GM21619 (cell line): ENCODE measurements at regions not wholly inside any gene's neighbourhood (a gene's known extent, or its start where the extent isn't known, plus 50 kb on each side); places are given as distances from the start of the nearest gene placed in this dataset.
A peak's percentile ranks its signal among the peaks of the same experiment; 100 is the strongest.

Source experiments
- ATAC-seq: cut with Tn5 transposase; IDR thresholded peaks from one replicate; pipeline ENCODE4 v1.9.1; 2021; ENCODE audit not compliant: unreplicated experiment

DNA sequence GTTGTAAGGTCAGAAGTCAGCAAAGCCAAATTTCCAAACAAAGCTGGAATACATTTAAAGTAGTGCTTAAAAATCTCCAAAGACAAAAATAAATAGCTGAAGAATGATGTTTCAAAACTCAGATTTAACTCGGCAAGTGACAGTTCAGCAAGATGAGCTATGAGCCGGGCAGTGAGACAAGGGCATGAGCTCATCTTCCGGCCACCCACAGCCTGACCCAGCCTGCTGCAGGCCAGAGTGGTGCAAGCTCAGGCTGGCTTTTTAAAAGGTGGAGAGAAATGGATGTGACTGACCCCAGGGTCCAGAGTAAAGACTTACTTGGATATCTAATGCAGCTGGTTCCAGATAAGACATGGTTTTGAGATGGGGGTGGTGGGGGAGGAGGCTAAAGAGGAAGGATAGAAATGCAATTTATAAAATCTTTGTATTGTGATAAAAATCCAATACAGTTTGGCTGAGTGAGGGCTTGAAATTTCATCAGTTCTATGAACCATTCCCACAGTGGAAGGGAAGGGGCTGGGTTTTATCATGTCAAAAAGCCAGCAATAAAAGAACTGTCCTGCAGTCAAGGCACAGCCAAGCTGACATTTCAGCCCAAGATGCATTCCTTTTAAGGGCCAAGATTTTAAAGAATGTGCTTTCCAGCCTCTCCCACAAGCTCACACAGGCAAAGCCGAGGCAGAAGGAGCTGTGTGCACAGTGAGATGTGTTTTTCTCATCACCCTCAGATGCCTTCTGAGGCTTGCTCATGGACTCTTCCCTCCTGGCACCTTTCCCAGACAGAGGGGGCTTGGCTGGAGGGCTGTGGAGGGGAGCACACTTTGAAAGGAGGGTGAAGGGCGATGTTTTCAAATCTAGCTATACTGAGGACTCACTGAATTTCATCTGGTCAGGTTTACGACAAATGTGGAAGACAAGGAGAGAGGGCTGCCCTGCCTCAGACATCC is 97.9 kb upstream of the KLHL29 start:
- no peak for ATAC-seq

- no peak for ATAC-seq
Observed at GRCh38 chr2:23289671-23290070, 95.3 kb upstream of the KLHL29 start.

DNA sequence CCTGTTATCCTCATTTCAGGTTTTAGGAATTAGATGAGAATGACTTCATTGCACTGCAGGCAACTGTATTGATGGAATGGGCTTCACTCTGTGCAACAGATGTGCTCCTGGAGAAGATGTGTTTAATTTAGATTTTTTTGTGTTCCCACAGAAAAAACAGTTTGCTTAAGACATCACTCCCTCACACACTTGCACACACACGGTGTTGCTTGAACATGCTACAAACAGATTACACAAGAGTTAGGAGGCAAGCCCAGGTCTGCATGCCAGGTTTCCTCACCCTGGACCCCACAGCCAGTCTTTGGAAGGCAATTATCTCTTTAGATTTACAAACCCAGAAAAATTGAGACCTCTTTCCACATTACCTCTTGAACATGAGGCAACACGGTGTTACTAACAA is 93.7 kb upstream of the KLHL29 start:
- no peak for ATAC-seq

DNA sequence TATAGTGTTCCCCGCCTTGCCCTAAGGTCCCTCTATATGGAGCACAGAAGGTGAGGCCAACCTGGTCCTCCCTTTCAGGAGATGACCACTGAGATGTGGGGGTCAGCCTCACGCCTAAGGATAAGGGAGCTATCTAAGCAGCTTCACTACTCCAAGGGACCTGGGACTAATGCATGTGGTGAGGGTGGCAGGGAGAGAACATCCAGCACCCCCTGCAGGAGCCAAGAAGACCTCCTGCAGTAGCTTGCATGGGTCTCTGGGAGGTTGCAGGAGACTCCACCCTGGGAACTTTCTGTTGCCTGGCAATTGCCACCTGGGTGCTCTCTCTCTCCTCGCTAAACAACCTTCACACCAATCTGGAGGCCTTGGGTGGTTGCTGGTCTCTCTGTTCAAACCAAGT is 93.0 kb upstream of the KLHL29 start:
- no peak for ATAC-seq

DNA sequence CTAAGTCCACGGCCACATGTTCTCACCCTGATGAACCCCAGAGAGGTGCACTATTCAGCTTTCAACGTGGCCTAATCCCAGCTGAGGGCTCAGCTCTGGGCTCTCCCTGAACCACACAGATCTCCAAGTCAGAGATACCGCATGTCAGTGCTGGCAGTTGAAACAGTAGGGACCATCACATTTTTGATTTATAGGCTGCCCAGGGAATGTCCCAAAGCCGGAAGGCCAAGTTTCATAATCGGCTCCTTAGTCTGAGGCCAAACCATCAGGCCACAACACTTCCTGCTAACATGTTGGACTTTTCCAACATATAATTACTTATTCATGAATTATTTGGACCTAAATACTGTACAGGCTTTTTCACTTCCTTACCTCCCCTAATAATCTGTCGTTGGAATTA is 91.9 kb upstream of the KLHL29 start:
- no peak for ATAC-seq

DNA sequence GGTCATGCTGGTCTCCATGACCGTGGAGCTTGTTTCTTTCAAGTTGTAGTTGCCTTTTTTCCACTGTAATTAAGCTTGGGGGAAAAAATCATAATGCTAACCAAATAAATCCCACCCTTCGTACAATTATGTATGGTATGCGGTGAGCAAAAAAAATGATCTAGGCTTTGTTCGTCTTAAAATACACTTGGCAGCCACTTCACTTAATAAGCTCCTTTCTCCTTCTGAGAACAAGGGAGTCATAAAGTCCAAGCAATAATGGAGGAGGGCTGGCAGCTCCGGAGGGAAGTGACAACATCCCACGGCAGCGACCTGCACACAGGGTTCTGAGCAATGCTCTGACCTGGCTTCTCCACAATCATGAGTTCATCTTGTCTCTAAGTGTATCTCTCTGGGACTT is 91.2 kb upstream of the KLHL29 start:
- no peak for ATAC-seq

GRCh38 chr2:23294238-23294637 is 90.7 kb upstream of the KLHL29 start:
- ATAC-seq: no peak

DNA sequence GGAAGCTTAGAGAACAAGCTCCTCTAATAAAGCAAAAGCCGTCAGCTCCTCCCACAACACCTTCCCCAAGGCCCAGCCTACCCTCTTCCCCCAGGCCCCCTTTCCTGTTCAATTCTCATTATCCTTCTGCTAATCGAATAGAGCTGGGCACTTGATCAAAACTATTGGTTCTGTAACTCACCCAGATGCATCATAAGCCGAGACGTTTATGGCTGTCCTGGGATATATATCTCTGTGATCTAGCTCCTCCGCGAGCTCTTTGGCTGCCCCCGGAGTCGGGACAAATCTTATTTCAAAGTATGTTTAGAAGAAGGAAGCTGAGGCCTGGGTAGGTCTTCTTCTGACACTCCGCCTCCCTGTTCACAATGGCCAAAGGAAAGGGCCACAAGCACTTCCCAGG is 88.3 kb upstream of the KLHL29 start:
- ATAC-seq: no peak

GRCh38 chr2:23297112-23297511 is 87.9 kb upstream of the KLHL29 start:
- no peak for ATAC-seq

DNA sequence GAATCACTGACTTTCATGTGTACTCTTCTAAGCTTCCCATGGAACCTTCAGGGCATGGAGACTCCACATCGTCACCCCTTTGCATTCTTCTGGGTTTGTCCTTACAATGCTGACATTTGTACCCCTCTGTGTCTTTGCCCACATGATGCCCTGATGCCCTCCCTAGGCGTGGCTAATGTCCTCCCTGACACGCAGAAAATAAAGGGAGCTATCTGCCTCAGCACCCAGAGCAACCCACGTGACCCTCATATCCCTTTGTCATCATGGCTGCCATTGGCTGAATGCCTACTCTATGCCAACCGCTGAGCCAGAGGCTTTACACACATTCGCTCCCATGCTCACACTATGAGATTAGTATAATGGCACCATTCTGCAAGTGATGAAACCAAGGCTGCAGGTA is 86.4 kb upstream of the KLHL29 start:
- ATAC-seq: no peak

DNA sequence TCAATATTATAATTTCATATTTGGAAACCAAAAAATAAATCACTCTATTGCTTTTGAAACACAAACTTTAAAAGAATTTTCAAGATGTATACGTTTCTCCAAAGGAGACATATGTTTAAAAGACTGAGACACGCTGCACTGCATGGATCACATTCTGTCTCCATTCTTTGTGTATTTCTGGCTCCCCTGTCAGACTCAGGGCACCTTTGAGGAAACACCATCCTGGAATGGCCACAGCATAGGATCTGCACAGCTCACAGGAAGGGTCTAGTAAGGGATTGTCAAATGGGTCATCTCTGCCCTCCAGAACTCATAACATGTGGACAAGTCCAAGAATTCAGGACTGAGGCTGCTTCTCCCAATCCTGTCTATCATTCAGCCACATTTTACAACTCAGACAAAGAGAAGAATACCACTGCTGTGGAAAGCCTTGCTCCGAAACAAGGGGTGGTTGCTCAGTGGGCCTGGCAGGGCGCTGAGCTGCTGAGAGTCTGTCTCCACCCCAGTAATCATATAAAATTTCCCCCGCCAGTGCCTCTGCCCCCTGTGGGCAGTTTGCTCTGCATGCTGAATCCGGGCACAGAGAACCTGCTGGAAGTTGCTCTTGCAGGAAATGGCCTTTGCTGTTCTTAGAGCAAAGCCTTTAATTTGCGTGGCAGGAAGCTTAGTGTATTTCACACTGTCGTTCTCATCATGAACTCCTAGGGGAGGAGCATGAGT is 85.3 kb upstream of the KLHL29 start:
- no peak for ATAC-seq

GRCh38 chr2:23301136-23301535 is 83.8 kb upstream of the KLHL29 start:
- ATAC-seq: no peak

DNA sequence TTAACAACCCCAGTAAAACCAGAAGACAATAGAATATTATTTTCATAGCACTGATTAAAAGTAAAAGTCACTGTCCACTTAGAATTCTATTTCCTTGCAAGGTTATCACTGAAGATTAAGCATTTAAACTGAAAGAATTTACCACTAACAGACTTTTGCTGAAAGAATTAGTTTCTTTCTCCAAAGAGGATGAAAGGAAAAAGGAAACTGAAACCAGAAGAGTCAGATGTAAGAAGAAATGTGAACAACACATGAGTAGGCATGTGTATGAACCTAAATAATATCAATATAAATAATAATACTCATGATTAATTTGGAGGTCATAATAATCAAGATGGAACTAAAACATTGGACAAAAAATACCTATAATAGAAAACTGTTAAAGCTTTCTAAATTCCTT is 82.4 kb upstream of the KLHL29 start:
- no peak for ATAC-seq

- ATAC-seq: no peak
Observed at GRCh38 chr2:23306401-23306800, 78.6 kb upstream of the KLHL29 start.

GRCh38 chr2:23311186-23311585 is 73.8 kb upstream of the KLHL29 start:
- ATAC-seq: no peak

DNA sequence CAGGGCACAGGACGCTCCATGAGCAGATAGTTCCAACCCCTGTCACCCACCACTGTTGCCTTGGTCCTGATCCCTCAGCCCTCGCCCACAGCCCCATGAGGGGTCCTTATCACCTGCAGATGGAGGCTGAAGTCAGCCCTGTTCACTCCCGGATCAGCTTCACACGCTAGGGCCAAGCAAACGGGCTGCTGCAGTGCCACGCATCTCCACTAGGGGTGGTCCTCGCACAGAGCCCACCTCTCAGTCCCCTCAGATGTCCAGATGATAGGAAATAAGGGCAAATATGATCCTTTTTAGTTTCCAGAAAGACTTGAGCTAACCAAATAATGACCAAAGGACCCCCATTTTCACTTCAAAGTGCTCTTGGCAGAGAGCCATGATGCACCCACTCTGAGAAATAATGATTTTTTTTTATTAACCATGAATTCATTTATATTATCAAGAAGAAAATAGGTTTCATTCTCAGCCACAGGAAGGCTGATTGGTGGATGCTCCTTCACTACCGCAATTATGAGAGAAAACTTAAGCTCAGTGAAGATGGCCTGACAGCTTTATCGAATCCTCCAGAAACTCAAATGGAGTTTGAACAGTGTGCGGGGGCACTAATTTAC is 71.9 kb upstream of the KLHL29 start:
- peak; percentile 89 for ATAC-seq

- no peak for ATAC-seq
Observed at GRCh38 chr2:23314687-23315086, 70.3 kb upstream of the KLHL29 start.

GRCh38 chr2:23320058-23320457 is 64.9 kb upstream of the KLHL29 start:
- ATAC-seq: no peak

DNA sequence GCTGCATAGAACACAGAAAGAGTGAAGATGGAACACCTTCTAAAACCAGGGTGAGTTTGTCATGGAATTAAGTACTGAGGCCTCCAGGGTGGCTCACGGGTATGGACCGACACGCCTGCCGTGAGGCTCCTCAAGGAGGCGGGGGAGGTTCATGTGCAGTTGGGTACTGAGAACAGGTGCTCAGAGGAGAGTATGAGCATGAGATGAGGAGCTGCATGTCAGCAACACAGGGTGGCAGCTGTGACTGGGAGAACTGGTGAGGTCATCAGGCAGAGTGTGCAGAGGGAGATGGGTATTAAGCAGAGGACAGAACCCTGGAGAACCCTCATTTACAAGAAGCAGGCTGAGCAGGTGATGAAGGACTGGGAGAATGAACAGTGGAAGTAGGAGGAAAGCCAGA is 63.2 kb upstream of the KLHL29 start:
- no peak for ATAC-seq

GRCh38 chr2:23322567-23323197 is 62.3 kb upstream of the KLHL29 start:
- ATAC-seq: no peak

- ATAC-seq: no peak
Observed at GRCh38 chr2:23323198-23323916, 61.6 kb upstream of the KLHL29 start.
